Heart left ventricle (tissue), 16 donors: ENCODE measurements at regions not wholly inside any gene's neighbourhood (a gene's known extent, or its start where the extent isn't known, plus 50 kb on each side); places are given as distances from the start of the nearest gene placed in this dataset.
"Not testable (repeated sequence)": the region's sequence is repeated elsewhere in the genome, so short reads cannot be mapped to it uniquely, and the experiment has no call there.

Experiments used
- ATAC-seq, 4 donors: fragments of 200-7000 bp; cut with Tn5 transposase; one replicate each; pipeline ENCODE4 v1.9.1; 2020 to 2022; ENCODE audit warnings: moderate library complexity in 4 of 4, mild to moderate bottlenecking in 3 of 4, moderate number of reproducible peaks in 1 of 4
- DNase-seq, 5 donors: peaks; one replicate each; pipeline ENCODE4 v3.0.0-alpha.2; 2020
- H3K27ac ChIP-seq, 12 donors: fragments of 200-600 bp; sonication (generic) in 4 of 12; one replicate each; pipeline versions ENCODE4 v1.5.0 to v1.8.0; 2016 to 2022; ENCODE audit warnings: mild to moderate bottlenecking in 2 of 12
- H3K27me3 ChIP-seq, 9 donors: fragments of 200-600 bp; sonication (generic) in 2 of 9; one replicate each; pipeline versions ENCODE4 v1.5.1 to v1.8.0; 2016 to 2022; ENCODE audit warnings: mild to moderate bottlenecking in 3 of 9
- H3K36me3 ChIP-seq, 9 donors: fragments of 200-600 bp; sonication (generic) in 2 of 9; one replicate each; pipeline versions ENCODE4 v1.5.0 to v1.8.0; 2018 to 2022; ENCODE audit warnings: mild to moderate bottlenecking in 2 of 9
- H3K4me1 ChIP-seq, 12 donors: fragments of 200-600 bp; sonication (generic) in 4 of 12; one replicate each; pipeline versions ENCODE4 v1.5.0 to v1.8.0; 2016 to 2022; ENCODE audit warnings: mild to moderate bottlenecking in 3 of 12
- H3K4me3 ChIP-seq, 12 donors: fragments of 200-600 bp; sonication (generic) in 4 of 12; one replicate each; pipeline versions ENCODE4 v1.5.0 to v1.8.0; 2017 to 2022; ENCODE audit warnings: mild to moderate bottlenecking in 9 of 12, moderate library complexity in 4 of 12
- H3K9me3 ChIP-seq, 12 donors: fragments of 200-600 bp; sonication (generic) in 4 of 12; one replicate each; pipeline versions ENCODE4 v1.5.0 to v1.8.0; 2016 to 2022; ENCODE audit warnings: mild to moderate bottlenecking in 1 of 12
- POLR2A ChIP-seq, 2 donors: fragments of 450-650 bp; IDR thresholded peaks; one replicate each; pipeline ENCODE4 v1.6.1; 2017; ENCODE audit warnings: antibody characterized with exemption in 2 of 2, mild to moderate bottlenecking in 2 of 2, moderate library complexity in 2 of 2
- whole genome bisulfite sequencing, 4 donors: extraction: QIAGEN DNeasy Blood & Tissue Kit in 2 of 4; methylation state at CpG; one replicate each; pipeline versions ENCODE4 v1.1.5 to v1.1.7; 2013 to 2018; 5-methylcytosine and 5-hydroxymethylcytosine counted together
- intact Hi-C, 10 donors: fragments of 100-400 bp; cut with DNase I; formaldehyde crosslinking; loops; one replicate each; pipeline versions ENCODE4 v1.11.1 to v1.14.2; 2022
- TF ChIP-seq, protein P1 (sequence below), 12 donors: fragments of 200-600 bp; sonication (generic) in 4 of 12; IDR thresholded peaks; one replicate each; pipeline versions ENCODE4 v1.5.0 to v1.8.0; 2018 to 2022; ENCODE audit warnings: antibody characterized with exemption in 12 of 12, mild to moderate bottlenecking in 5 of 12
- donor health status: ischemic (EF 13 %, LVEDD 7.1; RV severe dilation, severe dysfunction).
- donor health status: healthy with polysubstance abuse.
- donor health status: DM: no; HTN: yes; CAD: no.
- donor health status: DM: no; HTN: no; CAD: no.
- donor health status: ischemic (EF 25% LVEDD 6.9; RV normal size, moderate dysfunction).
- donor health status: ischemic (EF 25% LVEDD 5.7; RV mildly dilated, moderate dysfunction).
- donor health status: healthy.
- donor health status: DM: yes; HTN: yes; CAD: no.
- donor health status: ischemic (EF 35%, LVEDD 5.7; RV mildly dilated, moderate dysfunction).
- donor health status: nonischemic (EF 11% LVEDD 7.7; RV severe dilation, severe dysfunction).
- donor health status: DM: yes; HTN: yes; CAD: no.
- donor health status: PGD.
- donor health status: ischemic (EF 29% LVEDD 5.4; RV normal size, mild dysfunction).
- donor health status: nonischemic (EF 23%, LVEDD 6.1; RV moderate dilation, normal function).

DNA sequence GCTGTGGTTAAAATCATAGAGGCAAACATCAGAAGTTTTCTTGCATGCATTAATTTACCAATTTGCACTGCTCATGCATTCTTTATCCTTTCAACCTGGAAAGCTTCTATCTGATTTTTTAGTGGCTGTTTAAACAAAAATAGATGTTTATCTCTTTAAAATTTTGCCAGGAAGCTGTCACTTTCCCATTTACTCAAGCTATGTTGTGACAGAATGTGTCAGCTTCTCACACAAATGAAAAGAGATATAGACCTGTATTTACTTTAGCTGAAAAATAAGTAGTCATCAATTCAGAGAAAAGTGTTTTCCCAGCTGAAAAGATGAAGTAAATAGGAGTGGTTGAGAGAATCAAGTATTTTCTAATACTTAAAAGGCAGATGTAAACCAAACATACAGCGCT is 872.8 kb downstream of the DACH1 start:
- Histone ChIP-seq H3K36me3 (no peaks in the 10 kb centered on the region), H3K27me3 (no peaks in the 10 kb centered on the region), H3K4me1 (no peaks in the 10 kb centered on the region), H3K4me3 (no peak overlapping the region), H3K27ac (no peak overlapping the region), H3K9me3 (no peaks in the 10 kb centered on the region)
- intact Hi-C loops, result no loop called here
- DNase-seq (no peak), ATAC-seq (no peak)
- WGBS, 4 donors, result 49 to 95% (median 75%) methylated on average over 1 of the region's 1 CpG
- TF ChIP-seq, protein P1, sequence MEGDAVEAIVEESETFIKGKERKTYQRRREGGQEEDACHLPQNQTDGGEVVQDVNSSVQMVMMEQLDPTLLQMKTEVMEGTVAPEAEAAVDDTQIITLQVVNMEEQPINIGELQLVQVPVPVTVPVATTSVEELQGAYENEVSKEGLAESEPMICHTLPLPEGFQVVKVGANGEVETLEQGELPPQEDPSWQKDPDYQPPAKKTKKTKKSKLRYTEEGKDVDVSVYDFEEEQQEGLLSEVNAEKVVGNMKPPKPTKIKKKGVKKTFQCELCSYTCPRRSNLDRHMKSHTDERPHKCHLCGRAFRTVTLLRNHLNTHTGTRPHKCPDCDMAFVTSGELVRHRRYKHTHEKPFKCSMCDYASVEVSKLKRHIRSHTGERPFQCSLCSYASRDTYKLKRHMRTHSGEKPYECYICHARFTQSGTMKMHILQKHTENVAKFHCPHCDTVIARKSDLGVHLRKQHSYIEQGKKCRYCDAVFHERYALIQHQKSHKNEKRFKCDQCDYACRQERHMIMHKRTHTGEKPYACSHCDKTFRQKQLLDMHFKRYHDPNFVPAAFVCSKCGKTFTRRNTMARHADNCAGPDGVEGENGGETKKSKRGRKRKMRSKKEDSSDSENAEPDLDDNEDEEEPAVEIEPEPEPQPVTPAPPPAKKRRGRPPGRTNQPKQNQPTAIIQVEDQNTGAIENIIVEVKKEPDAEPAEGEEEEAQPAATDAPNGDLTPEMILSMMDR (IDR thresholded peaks at IDR 0.05), result no peak
- TF ChIP-seq POLR2A (IDR thresholded peaks at IDR 0.05), result no peak

DNA sequence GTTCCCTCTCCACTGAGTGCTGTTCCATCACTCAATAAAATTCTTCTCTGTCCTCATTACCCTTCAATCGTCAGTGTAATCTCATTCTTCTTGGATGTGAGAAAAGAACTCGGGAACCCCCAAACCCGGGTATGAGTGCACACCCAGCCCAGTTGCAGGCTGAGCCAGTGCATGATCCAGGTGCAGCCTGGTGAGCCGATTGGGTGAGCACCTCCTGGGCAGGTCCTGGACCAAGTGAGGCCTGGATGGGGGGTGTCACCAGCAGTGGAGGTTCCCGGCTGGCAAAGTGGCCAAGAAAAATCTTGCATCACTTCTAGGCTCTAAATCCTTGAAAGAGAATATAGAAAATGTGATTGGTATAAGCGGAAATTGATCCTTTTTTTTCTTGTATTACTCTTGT is 878.8 kb upstream of the KLHL1 start:
- Histone ChIP-seq H3K9me3 (no peaks in the 10 kb centered on the region), H3K27ac (no peak overlapping the region), H3K27me3 (no peaks in the 10 kb centered on the region), H3K36me3 (no peaks in the 10 kb centered on the region), H3K4me1 (no peaks in the 10 kb centered on the region), H3K4me3 (no peak overlapping the region)
- ATAC-seq (no peak), DNase-seq (no peak)
- WGBS, 4 donors, result 89 to 96% (median 92%) methylated on average over 6 of the region's 6 CpGs
- no peak for TF ChIP-seq POLR2A (IDR thresholded peaks at IDR 0.05)
- TF ChIP-seq, protein P1 (IDR thresholded peaks at IDR 0.05), result no peak
- intact Hi-C loops, result no loop called here

DNA sequence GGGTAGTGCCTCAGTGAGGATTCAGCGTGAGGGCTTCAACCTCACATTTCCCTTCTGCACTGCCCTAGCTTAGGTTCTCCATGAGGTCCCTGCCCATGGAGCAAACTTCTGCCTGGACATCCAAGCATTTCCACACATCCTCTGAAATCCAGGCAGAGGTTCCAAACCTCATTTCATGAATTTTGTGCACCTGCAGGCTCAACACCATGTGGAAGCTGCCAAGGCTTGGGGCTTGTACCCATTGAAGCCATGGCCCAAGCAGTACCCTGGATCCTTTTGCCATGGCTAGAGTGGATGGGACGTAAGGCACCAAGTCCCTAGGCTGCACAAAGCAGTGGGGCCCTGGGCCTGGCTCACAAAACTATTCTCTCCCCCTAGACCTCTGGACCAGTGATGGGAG is 877.1 kb upstream of the KLHL1 start:
- intact Hi-C loops, result no loop called here
- 82 to 93% (median 87%) methylated on average over 1 to 2 of the region's 2 CpGs for WGBS, 4 donors
- no peak for TF ChIP-seq POLR2A (IDR thresholded peaks at IDR 0.05)
- TF ChIP-seq, protein P1 (IDR thresholded peaks at IDR 0.05), result no peak

DNA sequence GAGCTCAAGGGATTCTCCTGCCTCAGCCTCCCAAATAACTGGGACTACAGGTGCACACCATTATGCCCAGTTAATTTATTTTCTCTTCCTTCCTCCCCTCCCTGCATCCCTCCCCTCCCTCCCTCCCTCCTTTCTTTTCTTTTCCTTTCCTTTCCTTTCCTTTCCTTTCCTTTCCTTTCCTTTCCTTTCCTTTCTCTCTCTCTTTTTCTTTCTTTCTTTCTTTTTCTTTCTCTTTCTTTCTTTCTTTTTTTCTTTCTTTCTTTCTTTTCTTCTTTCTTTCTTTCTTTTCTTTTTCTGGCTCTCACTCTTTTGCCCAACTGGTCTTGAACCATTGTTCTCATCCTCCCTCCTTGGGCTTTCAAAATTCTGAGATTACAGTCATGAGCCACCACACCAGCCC is 873.0 kb upstream of the KLHL1 start:
- intact Hi-C loops, H3K27me3 ChIP-seq, DNase-seq, ATAC-seq, H3K36me3 ChIP-seq, H3K4me1 ChIP-seq, H3K4me3 ChIP-seq, H3K27ac ChIP-seq, H3K9me3 ChIP-seq: not testable (repeated sequence)

More for the DNA sequence above, 877.1 kb upstream of the KLHL1 start:
- H3K4me3 ChIP-seq, result no peak overlapping the region
- DNase-seq (no peak), ATAC-seq (no peak)
- no peak overlapping the region for H3K27ac ChIP-seq
- H3K4me1 ChIP-seq, result no peaks in the 10 kb centered on the region
- no peaks in the 10 kb centered on the region for H3K27me3 ChIP-seq
- H3K36me3 ChIP-seq, result no peaks in the 10 kb centered on the region
- H3K9me3 ChIP-seq, result no peaks in the 10 kb centered on the region

DNA sequence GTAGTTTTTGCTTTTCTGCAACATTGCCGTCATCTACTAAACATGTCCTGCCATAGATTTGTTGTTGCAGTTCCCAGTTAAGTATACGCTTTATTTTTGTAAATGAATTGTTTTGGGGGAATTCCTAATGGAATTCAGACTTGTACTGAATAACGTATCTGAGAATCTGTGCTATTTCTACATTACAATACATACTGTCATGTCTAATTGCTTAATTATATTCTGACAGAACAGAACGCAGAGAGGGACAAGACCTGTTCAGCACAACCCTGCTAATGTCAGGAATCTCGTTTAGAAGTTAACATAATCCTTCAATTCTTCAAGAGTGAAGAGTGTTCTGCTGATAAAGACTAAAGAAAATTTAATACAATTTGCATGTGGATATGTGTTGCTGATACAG is 861.1 kb upstream of the KLHL1 start:
- DNase-seq (no peak), ATAC-seq (no peak)
- intact Hi-C loops, result loop anchor here in 3 of 10 donors (10.0 kb wide), 3 partner anchors 905 to 1725 kb away; no protein-coding TSS in a partner anchor
- TF ChIP-seq, protein P1 (IDR thresholded peaks at IDR 0.05), result no peak
- no peak for TF ChIP-seq POLR2A (IDR thresholded peaks at IDR 0.05)
- no peaks in the 10 kb centered on the region for H3K27me3 ChIP-seq
- H3K36me3 ChIP-seq, result no peaks in the 10 kb centered on the region
- H3K4me1 ChIP-seq, result no peaks in the 10 kb centered on the region
- no peaks in the 10 kb centered on the region for H3K9me3 ChIP-seq
- 61 to 71% (median 65%) methylated on average over 5 of the region's 5 CpGs for WGBS, 4 donors
- no peak overlapping the region for H3K4me3 ChIP-seq
- no peak overlapping the region for H3K27ac ChIP-seq
